ENCODE measurements at regions not wholly inside any gene's neighbourhood (a gene's known extent, or its start where the extent isn't known, plus 50 kb on each side); places are given as distances from the start of the nearest gene placed in this dataset.

DNA sequence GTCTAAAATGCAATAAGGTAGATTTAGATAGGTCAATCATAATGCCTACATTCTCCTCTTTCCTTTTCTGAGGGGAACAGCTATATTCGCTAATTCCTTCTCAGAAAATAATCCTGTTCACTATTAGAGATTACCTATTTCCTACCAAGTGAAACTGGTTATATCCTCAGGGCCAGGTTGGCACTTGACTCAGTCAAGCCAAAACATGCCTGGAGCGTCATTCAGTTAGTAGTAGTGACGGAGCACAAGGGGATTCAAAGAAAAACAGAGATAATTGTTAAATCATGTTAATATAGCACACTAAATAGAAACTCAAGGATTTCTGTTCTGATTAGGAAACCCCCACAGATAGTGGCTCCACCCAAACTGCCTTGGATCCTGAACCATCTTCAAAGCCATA is 515.4 kb upstream of the PTPRD start:
- Histone ChIP-seq H2BK15ac (ENCODE audit: low read depth, low read length) (no peak overlapping the region), H3K27ac (ENCODE audit: insufficient read depth, low read length) (no peak overlapping the region), H3K27me3 (ENCODE audit: control insufficient read depth, insufficient read depth, low read length) (no peaks in the 10 kb centered on the region), H4K20me1 (ENCODE audit: insufficient read depth, low read length) (no peaks in the 10 kb centered on the region), H3K23ac (ENCODE audit: low read depth, low read length) (no peak overlapping the region), H3K4ac (ENCODE audit: low read depth, low read length) (no peak overlapping the region), H4K91ac (ENCODE audit: insufficient read depth, low read depth, low read length) (no peak overlapping the region), H2BK120ac (ENCODE audit: low read depth, low read length) (no peak overlapping the region), H2AK5ac (ENCODE audit: low read depth, low read length) (no peak overlapping the region), H2AK9ac (replicated peaks; ENCODE audit: low read depth, low read length, poor library complexity) (no peak overlapping the region), H3K14ac (replicated peaks; ENCODE audit: low read depth, low read length) (no peak overlapping the region), H2BK20ac (ENCODE audit: low read depth, low read length) (no peak overlapping the region), H3K36me3 (ENCODE audit: control insufficient read depth, insufficient read depth, low read length) (no peaks in the 10 kb centered on the region), H3K9me1 (ENCODE audit: insufficient read depth, low read length) (no peaks in the 10 kb centered on the region), H4K8ac (ENCODE audit: low read depth in 2 of 2, low read length in 2 of 2) (no peak overlapping the region), H3K18ac (ENCODE audit: low read depth, low read length) (no peak overlapping the region), H3K9me3 (ENCODE audit: control insufficient read depth, insufficient read depth, low read length) (peaks cover 6% of the 10 kb centered on the region; the same call in 1 of the 2 replicates), H3K4me1 (ENCODE audit: control insufficient read depth, insufficient read depth, low read length) (no peaks in the 10 kb centered on the region), H4K5ac (ENCODE audit: low read depth, low read length) (no peak overlapping the region), H3K56ac (ENCODE audit: extremely low read depth, insufficient read depth, low read length) (no peak overlapping the region), H2AFZ (replicated peaks; ENCODE audit: low read length, poor library complexity) (no peak overlapping the region), H2BK5ac (ENCODE audit: low read depth, low read length, poor library complexity, severe bottlenecking) (no peak overlapping the region), H3K4me3 (ENCODE audit: insufficient read depth, low read depth, low read length) (no peak overlapping the region), H3K9ac (ENCODE audit: low read depth, low read length) (no peak overlapping the region), H3K79me1 (ENCODE audit: low read depth in 1 of 2, low read length in 2 of 2) (no peaks in the 10 kb centered on the region), H3K4me2 (ENCODE audit: low read depth, low read length) (no peak overlapping the region)
- ChIA-PET CTCF (no interaction called here), POLR2A (ENCODE audit: unreplicated experiment) (no interaction called here)
- no CpG with 5 or more reads among the region's 3 CpGs for WGBS, 2 experiments (ENCODE audit: extremely low coverage in 2 of 2, insufficient read length in 1 of 2)
- dilution Hi-C loops (cut with HindIII; ENCODE audit: low sequenced_read_pairs, unreplicated experiment) = no loop called here
- DNase-seq (no peak), ATAC-seq (ENCODE audit: low read depth) (no peak)
- BruUV-seq (replicated peaks) = no TSS peak
- intact Hi-C loops (cut with micrococcal nuclease) = loop anchor here (10.0 kb wide), 1 partner anchor 53 kb away; no protein-coding TSS in a partner anchor
- in situ Hi-C loops (cut with MboI; ENCODE audit: low sequenced_read_pairs) = no loop called here
- TF ChIP-seq RCOR1 (IDR thresholded peaks at IDR 0.05; ENCODE audit: insufficient replicate concordance, low read length) (no peak), BHLHE40 (IDR thresholded peaks at IDR 0.05; ENCODE audit: low read depth, low read length) (no peak), MAZ (IDR thresholded peaks at IDR 0.05; ENCODE audit: borderline replicate concordance, low read depth, low read length) (no peak), RFX5 (IDR thresholded peaks at IDR 0.05; ENCODE audit: low read depth, low read length) (no peak), NFE2L2 (IDR thresholded peaks at IDR 0.05; ENCODE audit: low read depth, low read length) (no peak), FOS (IDR thresholded peaks at IDR 0.05; ENCODE audit: low read depth, low read length) (no peak), RAD21 (IDR thresholded peaks at IDR 0.05; ENCODE audit: low read length) (no peak)

Measured in IMR-90 (cell line).